GM10266 (cell line): ENCODE measurements at regions not wholly inside any gene's neighbourhood (a gene's known extent, or its start where the extent isn't known, plus 50 kb on each side); places are given as distances from the start of the nearest gene placed in this dataset.

Experiments
- DNase-seq: peaks from one replicate; pipeline ENCODE4 v3.0.0; 2012; ENCODE audit errors: extremely low spot score
- CTCF ChIP-seq: IDR thresholded peaks from 2 replicates; pipeline ENCODE4 v1.5.1; 2012; ENCODE audit warnings: mild to moderate bottlenecking, low read depth; ENCODE audit not compliant: control insufficient read depth, insufficient read depth; ENCODE audit errors: missing control alignments

- no peak for DNase-seq
- TF ChIP-seq CTCF: no peak
Measured at GRCh38 chr4:178480881-178481280, 1038.6 kb upstream of the AGA start.

- DNase-seq: no peak
- TF ChIP-seq CTCF: no peak
Measured at GRCh38 chr4:178481564-178481963, 1039.3 kb upstream of the AGA start.

GRCh38 chr4:178523038-178523437, 1080.8 kb upstream of the AGA start:
- TF ChIP-seq CTCF: no peak
- DNase-seq: no peak

GRCh38 chr4:178535939-178536579, 1093.8 kb upstream of the AGA start:
- DNase-seq: no peak
- no peak for TF ChIP-seq CTCF

GRCh38 chr4:178553201-178553600, 1111.0 kb upstream of the AGA start:
- TF ChIP-seq CTCF: no peak
- no peak for DNase-seq

- no peak for TF ChIP-seq CTCF
- no peak for DNase-seq
Measured at GRCh38 chr4:178554352-178554751, 1112.1 kb upstream of the AGA start.

GRCh38 chr4:178556796-178557195, 1114.6 kb upstream of the AGA start:
- no peak for DNase-seq
- TF ChIP-seq CTCF: no peak
